CD4-positive, alpha-beta T cell treated with Interleukin-12 subunit alpha and Interleukin-12 subunit beta, for 1 hour (primary cell): ENCODE measurements at regions not wholly inside any gene's neighbourhood (a gene's known extent, or its start where the extent isn't known, plus 50 kb on each side); places are given as distances from the start of the nearest gene placed in this dataset.

ENCODE experiments used
- DNase-seq: peaks from one replicate; pipeline ENCODE4 v3.0.0-alpha.2; 2020

GRCh38 chr15:70420948-70421482 is 323.3 kb upstream of the TLE3 start:
- DNase-seq = no peak

GRCh38 chr15:70420086-70420947 is 322.6 kb upstream of the TLE3 start:
- DNase-seq = no peak

GRCh38 chr15:70418943-70419342 is 321.2 kb upstream of the TLE3 start:
- DNase-seq = no peak

GRCh38 chr15:70417535-70417934 is 319.8 kb upstream of the TLE3 start:
- DNase-seq = no peak

- DNase-seq = no peak
Observed at GRCh38 chr15:70416829-70417228, 319.1 kb upstream of the TLE3 start.

GRCh38 chr15:70415398-70415797 is 317.7 kb upstream of the TLE3 start:
- no peak for DNase-seq

- no peak for DNase-seq
Observed at GRCh38 chr15:70414626-70415025, 316.9 kb upstream of the TLE3 start.

- no peak for DNase-seq
Observed at GRCh38 chr15:70412794-70413193, 315.1 kb upstream of the TLE3 start.

- no peak for DNase-seq
Observed at GRCh38 chr15:70411143-70411863, 313.6 kb upstream of the TLE3 start.

GRCh38 chr15:70410371-70410985 is 312.8 kb upstream of the TLE3 start:
- DNase-seq = no peak

GRCh38 chr15:70409388-70409787 is 311.7 kb upstream of the TLE3 start:
- DNase-seq = no peak

GRCh38 chr15:70407955-70408354 is 310.2 kb upstream of the TLE3 start:
- no peak for DNase-seq

GRCh38 chr15:70407336-70407670 is 309.6 kb upstream of the TLE3 start:
- no peak for DNase-seq

GRCh38 chr15:70406617-70407335 is 309.1 kb upstream of the TLE3 start:
- no peak for DNase-seq

- DNase-seq = no peak
Observed at GRCh38 chr15:70401709-70402108, 304.0 kb upstream of the TLE3 start.

- DNase-seq = no peak
Observed at GRCh38 chr15:70400766-70401541, 303.2 kb upstream of the TLE3 start.

- no peak for DNase-seq
Observed at GRCh38 chr15:70399204-70399603, 301.5 kb upstream of the TLE3 start.

- no peak for DNase-seq
Observed at GRCh38 chr15:70398694-70399093, 301.0 kb upstream of the TLE3 start.

- no peak for DNase-seq
Observed at GRCh38 chr15:70396807-70397206, 299.1 kb upstream of the TLE3 start.

GRCh38 chr15:70395164-70395563 is 297.4 kb upstream of the TLE3 start:
- no peak for DNase-seq

- DNase-seq = no peak
Observed at GRCh38 chr15:70390723-70391122, 293.0 kb upstream of the TLE3 start.

GRCh38 chr15:70387993-70388392 is 290.3 kb upstream of the TLE3 start:
- DNase-seq = no peak
